GM18951 (cell line): ENCODE measurements at regions not wholly inside any gene's neighbourhood (a gene's known extent, or its start where the extent isn't known, plus 50 kb on each side); places are given as distances from the start of the nearest gene placed in this dataset.
"Not testable (repeated sequence)": the region's sequence is repeated elsewhere in the genome, so short reads cannot be mapped to it uniquely, and the experiment has no call there.

Source experiments
- POLR2A ChIP-seq: IDR thresholded peaks from 4 replicates; pipeline ENCODE4 v1.6.1; 2011; ENCODE audit warnings: mild to moderate bottlenecking; ENCODE audit not compliant: insufficient read length, insufficient read depth; ENCODE audit errors: extremely low read depth
- in situ Hi-C: fragments of 300-500 bp; cut with MboI; formaldehyde crosslinking; loops from one replicate; pipeline ENCODE4 v1.12.0; 2022; ENCODE audit warnings: low sequenced_read_pairs, mixed read lengths, inconsistent platforms; ENCODE audit not compliant: unreplicated experiment

- in situ Hi-C loops = no loop called here
- TF ChIP-seq POLR2A = no peak
These were observed 57.6 kb downstream of the PTTG1 start for GRCh38 chr5:160479220-160479619.

- TF ChIP-seq POLR2A = no peak
- in situ Hi-C loops = no loop called here
These were observed 58.3 kb downstream of the PTTG1 start for GRCh38 chr5:160479926-160480325.

DNA sequence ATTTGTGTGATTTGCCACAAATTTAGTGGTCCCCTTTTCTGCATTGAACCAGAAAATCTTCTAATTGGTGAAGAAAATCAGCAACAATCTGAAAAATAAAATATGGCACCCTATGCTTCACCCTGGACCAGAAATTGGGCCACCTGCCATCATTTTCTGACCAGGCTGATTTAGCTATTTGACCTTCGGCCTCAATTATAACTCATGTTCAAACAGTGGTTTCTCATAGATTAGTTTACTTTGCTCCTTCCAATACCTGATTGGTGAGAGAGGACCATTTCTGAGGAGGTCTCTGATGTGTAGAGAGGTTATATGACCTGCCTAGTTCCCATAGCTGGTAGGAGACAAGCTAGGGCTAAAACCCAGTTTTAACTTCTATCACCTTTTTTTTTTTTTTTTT lies 59.0 kb downstream of the PTTG1 start:
- in situ Hi-C loops = no loop called here
- TF ChIP-seq POLR2A = no peak

- TF ChIP-seq POLR2A = peak; percentile 11
These were observed 63.0 kb downstream of the PTTG1 start for GRCh38 chr5:160484678-160485077.

DNA sequence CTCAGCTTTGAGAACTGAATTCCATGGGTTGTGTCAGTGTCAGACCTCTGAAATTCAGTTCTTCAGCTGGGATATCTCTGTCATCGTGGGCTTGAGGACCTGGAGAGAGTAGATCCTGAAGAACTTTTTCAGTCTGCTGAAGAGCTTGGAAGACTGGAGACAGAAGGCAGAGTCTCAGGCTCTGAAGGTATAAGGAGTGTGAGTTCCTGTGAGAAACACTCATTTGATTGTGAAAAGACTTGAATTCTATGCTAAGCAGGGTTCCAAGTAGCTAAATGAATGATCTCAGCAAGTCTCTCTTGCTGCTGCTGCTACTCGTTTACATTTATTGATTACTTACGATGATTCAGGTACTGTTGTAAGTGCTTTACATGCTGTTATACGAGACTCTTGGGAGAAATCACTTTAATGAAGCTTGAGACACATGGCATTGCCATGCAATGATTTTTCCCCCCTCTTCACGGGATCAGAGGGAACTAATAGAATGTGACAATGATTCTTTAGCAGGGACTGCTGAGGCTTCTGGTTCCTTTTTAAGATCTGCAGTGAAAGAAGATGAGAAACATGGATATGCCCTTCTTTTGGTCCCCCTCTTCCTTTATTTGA lies 63.8 kb downstream of the PTTG1 start:
- TF ChIP-seq POLR2A = no peak
- in situ Hi-C loops = no loop called here

More at GRCh38 chr5:160484678-160485077, 63.0 kb downstream of the PTTG1 start:
- in situ Hi-C loops = no loop called here

- no peak for TF ChIP-seq POLR2A
- in situ Hi-C loops = no loop called here
These were observed 64.9 kb downstream of the PTTG1 start for GRCh38 chr5:160486573-160486972.

DNA sequence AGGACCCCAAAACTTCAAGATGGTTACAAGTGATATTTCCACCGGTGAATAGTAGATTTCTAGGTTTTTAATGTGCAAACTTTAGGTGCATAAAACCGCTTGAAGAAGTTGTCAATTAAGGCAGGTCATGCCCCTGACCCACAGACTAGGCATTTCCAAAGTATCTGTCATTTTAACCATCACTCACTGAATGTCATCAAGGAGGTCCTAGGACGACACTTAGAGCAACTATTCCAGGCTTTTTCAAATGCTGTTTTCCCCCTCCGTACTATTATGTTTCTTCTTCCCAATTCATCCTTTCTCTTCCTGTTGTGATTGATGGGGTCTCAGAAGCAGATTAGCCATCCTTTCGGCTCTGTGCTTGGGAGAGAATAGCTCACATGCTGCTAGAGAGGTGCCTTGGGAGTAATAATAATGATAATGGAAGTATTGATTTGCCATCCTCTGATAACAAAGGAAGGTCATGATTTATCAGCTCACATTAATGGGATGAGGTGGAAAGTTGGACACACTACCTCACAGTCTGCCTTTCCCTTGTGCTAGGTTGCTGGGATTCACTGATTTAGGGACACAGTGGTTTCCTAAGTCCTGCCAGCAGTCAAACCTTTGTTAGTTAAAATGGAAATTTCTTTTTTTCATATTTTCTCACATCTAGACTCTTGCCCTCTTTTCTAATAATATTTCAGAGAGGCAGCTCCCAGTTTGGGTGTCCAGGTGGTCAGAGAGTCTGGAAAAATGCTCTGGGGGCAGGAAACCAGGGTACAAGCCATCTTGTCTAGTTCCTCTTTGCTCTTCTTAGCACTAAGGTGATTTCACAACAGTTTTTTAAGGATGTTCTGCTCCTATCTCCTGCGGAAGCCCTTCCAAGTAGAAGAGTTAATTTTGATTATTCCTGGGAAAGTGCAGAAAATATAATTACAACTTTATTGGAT lies 67.0 kb downstream of the PTTG1 start:
- in situ Hi-C loops = no loop called here
- TF ChIP-seq POLR2A = no peak

- in situ Hi-C loops = no loop called here
- no peak for TF ChIP-seq POLR2A
These were observed 69.8 kb downstream of the PTTG1 start for GRCh38 chr5:160491438-160491837.

- no peak for TF ChIP-seq POLR2A
- in situ Hi-C loops = no loop called here
These were observed 70.9 kb downstream of the PTTG1 start for GRCh38 chr5:160492565-160492964.

- in situ Hi-C loops = no loop called here
- no peak for TF ChIP-seq POLR2A
These were observed 72.2 kb downstream of the PTTG1 start for GRCh38 chr5:160493806-160494338.

DNA sequence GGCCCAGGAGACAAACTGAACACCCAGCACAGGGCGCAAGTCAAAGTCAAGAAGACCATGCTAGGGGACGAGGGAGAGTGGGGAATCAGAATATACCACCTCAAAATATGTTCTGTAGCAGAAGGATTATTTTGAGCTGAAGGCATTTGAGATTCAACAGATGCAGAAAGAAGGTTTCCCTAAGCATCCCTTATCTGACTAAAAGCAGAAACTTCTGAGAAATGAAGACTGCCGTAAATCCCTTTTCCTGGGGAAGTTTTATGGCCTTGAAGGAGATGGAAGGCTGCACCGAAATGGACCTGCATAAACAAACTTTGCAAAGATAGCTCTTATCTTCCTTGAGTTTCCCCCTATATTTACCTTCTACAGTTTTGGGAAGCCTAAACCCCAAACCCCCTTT lies 72.8 kb downstream of the PTTG1 start:
- in situ Hi-C loops = no loop called here
- no peak for TF ChIP-seq POLR2A

- in situ Hi-C loops = no loop called here
- no peak for TF ChIP-seq POLR2A
These were observed 74.7 kb downstream of the PTTG1 start for GRCh38 chr5:160496334-160496733.

DNA sequence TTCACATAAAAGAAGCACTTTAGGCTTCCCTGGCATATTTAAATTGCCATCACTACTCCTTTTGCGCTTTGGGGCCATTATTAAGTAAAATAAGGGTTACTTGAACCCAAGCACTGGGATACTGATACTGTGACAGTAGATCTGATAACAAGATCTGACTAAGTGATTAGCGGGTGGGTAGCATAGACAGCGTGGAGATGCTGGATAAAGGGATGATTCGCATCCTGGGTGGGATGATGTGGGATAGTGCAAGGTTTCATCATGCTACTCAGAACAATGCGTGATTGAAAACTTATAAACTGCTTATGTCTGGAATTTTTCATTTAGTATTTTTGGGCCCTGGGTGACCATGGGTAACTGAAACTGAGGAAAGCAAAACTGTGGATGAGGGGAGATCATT lies 75.1 kb downstream of the PTTG1 start:
- TF ChIP-seq POLR2A = no peak
- in situ Hi-C loops = no loop called here

- TF ChIP-seq POLR2A = no peak
- in situ Hi-C loops = no loop called here
These were observed 76.2 kb downstream of the PTTG1 start for GRCh38 chr5:160497878-160498277.

DNA sequence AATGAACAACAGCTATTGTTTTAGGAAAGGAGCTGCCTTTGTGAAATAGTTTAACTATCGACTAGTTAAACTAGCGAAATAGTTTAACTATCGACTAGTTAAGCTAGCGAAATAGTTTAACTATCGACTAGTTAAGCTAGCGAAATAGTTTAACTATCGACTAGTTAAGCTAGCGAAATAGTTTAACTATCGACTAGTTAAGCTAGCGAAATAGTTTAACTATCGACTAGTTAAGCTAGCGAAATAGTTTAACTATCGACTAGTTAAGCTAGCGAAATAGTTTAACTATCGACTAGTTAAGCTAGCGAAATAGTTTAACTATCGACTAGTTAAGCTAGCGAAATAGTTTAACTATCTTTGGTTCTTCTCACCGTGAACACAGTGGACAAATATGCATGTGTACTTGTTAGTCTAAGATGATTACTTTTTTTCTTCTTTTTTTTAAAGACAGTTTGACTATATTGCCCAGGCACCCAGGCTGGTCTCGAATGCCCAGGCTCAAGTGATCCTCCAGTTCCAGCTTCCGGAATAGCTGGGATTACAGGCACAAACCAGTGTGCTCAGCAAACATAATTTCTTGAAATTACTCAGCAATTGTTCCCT lies 76.9 kb downstream of the PTTG1 start:
- in situ Hi-C loops = not testable (repeated sequence)
